HG03439 (cell line): ENCODE measurements at regions not wholly inside any gene's neighbourhood (a gene's known extent, or its start where the extent isn't known, plus 50 kb on each side); places are given as distances from the start of the nearest gene placed in this dataset.
"Not testable (repeated sequence)": the region's sequence is repeated elsewhere in the genome, so short reads cannot be mapped to it uniquely, and the experiment has no call there.

Experiments
- ATAC-seq: cut with Tn5 transposase; IDR thresholded peaks from one replicate; pipeline ENCODE4 v1.9.1; 2021; ENCODE audit warnings: mild to moderate bottlenecking, moderate library complexity; ENCODE audit not compliant: unreplicated experiment

- ATAC-seq: not testable (repeated sequence)
Observed at GRCh38 chr14:106480287-106480686, 953.9 kb downstream of the TMEM121 start.

GRCh38 chr14:106482213-106482612 is 955.8 kb downstream of the TMEM121 start:
- not testable (repeated sequence) for ATAC-seq

DNA sequence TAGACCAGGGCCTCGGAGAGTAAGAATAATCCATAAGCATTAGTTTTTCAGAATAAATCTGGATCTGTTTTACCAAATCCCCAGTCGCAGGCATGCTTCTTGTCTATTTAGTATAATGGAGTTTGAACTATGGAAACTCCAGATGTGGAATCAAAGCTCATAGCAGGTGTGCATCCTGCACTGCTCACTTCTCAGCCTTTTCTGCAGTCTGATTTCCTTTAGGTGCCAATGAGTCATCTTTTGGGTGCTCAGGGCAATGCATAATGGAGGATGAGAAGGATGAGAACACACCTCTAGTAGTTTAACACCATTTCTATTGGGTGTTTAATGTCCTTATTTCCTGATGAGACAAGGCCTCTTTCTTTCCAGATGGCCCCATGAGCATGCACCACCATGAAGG is 961.2 kb downstream of the TMEM121 start:
- no peak for ATAC-seq

DNA sequence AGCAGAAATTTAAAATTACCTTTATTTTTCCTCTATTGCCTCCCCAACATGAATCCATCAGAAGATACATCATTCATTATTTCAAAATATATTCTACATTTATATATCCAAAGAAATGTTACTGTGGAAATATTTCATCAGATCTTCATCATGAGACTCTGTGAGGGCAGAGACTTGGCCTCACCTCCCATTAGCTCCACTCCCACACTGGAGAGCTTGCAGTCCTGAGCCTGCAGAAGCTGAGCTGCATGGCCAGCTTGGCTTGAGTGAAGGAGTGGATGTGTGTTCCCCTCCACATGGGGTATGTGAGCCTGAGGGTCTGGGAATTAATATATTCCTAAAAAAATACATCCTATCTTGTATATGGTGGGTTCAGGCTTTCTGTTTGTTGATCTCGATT is 961.9 kb downstream of the TMEM121 start:
- no peak for ATAC-seq

GRCh38 chr14:106489112-106489881 is 962.9 kb downstream of the TMEM121 start:
- no peak for ATAC-seq

- ATAC-seq: no peak
Observed at GRCh38 chr14:106490442-106490841, 964.1 kb downstream of the TMEM121 start.

GRCh38 chr14:106491851-106492250 is 965.5 kb downstream of the TMEM121 start:
- ATAC-seq: no peak

DNA sequence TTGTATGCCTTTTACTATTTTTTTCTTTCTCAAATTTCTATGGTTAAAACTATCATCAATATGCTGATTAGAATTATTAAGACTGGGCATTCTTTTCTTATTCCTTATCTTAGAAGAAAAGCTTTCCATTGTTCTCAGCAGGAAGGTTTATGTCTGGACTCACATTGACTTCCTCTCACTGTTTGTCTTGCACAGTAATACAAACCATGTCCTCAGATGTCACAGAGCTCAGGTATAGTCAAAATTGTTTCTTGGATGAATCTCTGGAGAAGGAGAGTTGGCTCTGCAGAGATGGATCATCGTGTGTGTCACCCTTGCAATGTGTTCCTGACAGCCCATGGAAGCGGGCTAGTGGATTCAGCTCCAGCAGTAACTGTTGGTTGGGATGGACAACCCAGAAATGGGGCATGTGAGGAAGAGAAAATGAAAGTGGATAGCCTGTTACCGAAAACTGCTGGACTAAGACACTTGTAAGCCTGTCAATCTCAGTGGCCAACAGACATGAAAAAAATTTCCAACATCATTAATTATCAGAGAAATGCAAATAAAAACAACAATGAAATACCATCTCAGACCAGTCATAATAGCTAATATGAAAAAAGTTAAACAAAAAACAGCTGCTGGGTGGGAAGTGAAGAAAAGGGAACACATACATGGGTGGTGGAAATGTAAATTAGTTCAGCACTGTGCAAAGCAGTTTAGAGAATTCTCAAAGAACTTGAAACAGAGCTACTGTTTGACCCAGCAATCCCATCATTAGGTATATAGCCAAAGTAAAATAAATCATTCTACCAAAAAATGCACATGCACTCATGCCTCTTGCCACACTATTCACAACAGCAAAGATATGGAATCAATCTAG is 967.8 kb downstream of the TMEM121 start:
- ATAC-seq: no peak

GRCh38 chr14:106500571-106500970 is 974.2 kb downstream of the TMEM121 start:
- ATAC-seq: no peak

GRCh38 chr14:106501898-106502297 is 975.5 kb downstream of the TMEM121 start:
- no peak for ATAC-seq

- no peak for ATAC-seq
Observed at GRCh38 chr14:106505366-106505765, 979.0 kb downstream of the TMEM121 start.

DNA sequence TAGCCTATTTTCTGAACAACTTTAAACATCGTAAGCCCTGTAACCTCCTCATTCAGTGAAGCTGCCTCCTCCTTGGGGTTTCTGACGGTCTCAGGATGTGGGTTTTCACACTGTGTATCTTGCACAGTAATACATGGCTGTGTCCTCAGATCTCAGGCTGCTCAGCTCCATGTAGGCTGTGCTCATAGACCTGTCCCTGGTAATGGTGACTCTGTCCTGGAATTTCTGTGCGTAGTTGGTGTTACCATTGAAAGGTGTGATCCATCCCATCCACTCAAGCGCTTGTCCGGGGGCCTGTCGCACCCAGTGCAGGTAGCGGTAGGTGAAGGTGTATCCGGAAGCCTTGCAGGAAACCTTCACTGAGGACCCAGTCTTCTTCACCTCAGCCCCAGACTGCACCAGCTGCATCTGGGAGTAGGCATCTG is 980.5 kb downstream of the TMEM121 start:
- no peak for ATAC-seq

- ATAC-seq: no peak
Observed at GRCh38 chr14:106507354-106507753, 981.0 kb downstream of the TMEM121 start.

- no peak for ATAC-seq
Observed at GRCh38 chr14:106508216-106508615, 981.8 kb downstream of the TMEM121 start.

GRCh38 chr14:106509176-106509575 is 982.8 kb downstream of the TMEM121 start:
- no peak for ATAC-seq

DNA sequence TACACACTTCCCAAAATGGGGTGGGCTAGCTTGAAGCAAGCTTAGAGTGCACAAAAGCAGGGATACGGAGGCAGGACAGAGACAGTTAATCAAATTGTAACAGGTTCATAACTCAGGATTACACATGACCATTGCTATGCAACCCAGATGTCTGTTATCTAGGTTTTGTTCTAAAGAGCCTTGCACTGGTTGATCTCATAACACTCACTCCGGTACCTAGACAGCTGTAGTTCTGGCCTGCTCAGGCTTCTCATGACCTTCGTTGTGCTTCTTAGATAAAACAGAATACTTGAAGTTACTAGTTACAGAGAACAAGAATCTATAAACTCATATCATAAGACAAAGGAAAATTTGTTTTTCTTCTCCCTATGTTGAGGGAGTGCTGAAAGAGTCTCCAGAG is 983.4 kb downstream of the TMEM121 start:
- no peak for ATAC-seq

GRCh38 chr14:106511006-106511799 is 984.8 kb downstream of the TMEM121 start:
- ATAC-seq: no peak

DNA sequence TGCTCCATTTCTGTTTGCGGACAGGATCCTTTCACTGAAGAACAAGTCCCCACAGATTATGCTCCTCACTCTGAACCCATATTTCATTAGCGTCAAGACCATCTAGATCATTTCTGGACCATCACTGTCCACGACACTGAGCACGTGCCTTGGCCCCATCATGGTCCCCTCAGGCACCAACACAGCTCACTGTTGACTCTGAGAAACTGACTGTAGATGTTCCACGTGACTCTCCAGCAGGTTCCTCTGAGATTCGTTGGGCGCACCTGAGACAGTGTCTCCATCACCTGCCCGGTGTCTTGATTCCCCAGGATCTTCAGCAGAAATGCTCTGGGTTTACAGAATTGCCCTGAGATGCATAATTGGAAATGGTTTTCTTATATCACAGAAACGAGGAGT is 985.4 kb downstream of the TMEM121 start:
- no peak for ATAC-seq

GRCh38 chr14:106513302-106513701 is 986.9 kb downstream of the TMEM121 start:
- ATAC-seq: no peak

GRCh38 chr14:106518054-106518943 is 991.9 kb downstream of the TMEM121 start:
- ATAC-seq: no peak
